ENCODE measurements at regions not wholly inside any gene's neighbourhood (a gene's known extent, or its start where the extent isn't known, plus 50 kb on each side); places are given as distances from the start of the nearest gene placed in this dataset.
"Not testable (repeated sequence)": the region's sequence is repeated elsewhere in the genome, so short reads cannot be mapped to it uniquely, and the experiment has no call there.

DNA sequence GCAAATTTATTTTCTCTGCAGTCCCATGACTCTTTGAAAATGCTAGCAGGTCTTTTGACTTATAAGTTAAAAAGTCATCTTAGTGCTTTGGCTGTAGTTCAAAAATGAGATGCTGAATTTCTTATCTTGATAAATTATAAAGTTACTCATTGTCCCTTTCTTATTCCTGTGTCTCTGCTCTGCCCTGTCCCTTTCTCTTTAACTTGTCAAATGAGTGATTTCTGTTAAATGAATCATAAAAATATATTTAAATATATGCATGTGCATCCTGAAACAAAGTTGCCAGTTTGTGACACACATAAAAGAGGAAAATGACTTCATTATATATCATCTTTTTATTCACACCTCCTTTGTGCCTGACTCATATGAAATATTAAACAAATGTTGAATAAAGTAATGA is 1097.3 kb upstream of the EPHA6 start:
- DNase-seq, result no peak

DNA sequence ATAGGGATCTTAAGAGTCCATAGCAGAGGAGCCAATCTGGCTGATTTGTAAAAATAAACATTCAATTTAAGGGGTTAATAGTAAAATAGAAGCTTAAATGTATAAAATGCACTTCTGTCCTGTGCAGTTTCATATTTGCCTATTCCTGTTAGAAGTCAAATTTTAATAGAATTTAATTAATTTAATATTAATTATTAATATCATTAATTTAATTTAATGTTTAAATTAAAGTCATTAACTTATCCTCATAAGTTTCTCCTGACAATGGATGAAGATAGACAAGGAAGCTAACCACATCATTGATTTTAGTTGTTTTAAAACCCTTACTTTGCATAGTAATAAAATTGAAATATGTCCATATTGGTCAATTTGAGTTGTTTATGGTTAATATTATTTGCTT is 1096.2 kb upstream of the EPHA6 start:
- DNase-seq, result no peak

GRCh38 chr3:95719481-95719880 is 1094.9 kb upstream of the EPHA6 start:
- no peak for DNase-seq

DNA sequence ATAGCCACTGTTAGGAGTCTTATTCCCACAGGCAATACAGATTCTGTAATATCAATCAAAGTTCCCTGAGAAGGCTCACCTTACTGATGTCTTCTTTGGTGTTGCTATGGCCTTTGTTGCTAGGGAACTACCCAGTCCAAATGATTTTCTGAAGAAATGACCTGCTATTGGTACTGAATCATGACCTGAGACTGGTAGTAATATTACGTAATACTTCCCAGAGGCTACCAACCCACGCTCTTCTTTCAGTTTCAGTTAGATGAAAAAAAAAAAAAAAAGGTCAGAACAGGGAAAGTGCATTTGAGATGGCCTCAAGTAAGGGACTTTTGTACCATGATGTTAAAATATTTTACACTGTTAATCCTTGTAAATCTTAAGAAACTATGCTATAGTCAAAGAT is 1092.5 kb upstream of the EPHA6 start:
- no peak for DNase-seq

GRCh38 chr3:95725770-95726169 is 1088.6 kb upstream of the EPHA6 start:
- DNase-seq, result no peak

GRCh38 chr3:95731753-95732152 is 1082.6 kb upstream of the EPHA6 start:
- DNase-seq, result no peak

DNA sequence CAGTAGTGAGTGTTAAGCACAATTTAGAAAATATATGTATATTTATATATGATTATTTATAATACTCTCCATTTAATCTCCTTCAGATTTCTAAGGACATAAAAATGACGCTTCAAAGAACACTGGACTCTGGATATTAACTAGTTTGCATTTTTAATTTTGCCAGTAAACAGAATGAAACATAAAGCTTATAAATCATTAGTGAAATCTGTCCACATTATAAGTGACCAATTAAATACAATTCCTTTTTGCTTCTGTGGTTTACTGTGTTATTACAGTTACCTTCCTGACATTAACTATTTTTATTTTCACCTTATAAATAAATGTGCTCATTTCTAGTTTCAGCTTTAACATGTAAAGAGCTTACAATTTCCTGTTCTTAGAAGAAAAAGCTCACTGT is 1081.1 kb upstream of the EPHA6 start:
- DNase-seq, result no peak

GRCh38 chr3:95738045-95738444 is 1076.3 kb upstream of the EPHA6 start:
- no peak for DNase-seq

DNA sequence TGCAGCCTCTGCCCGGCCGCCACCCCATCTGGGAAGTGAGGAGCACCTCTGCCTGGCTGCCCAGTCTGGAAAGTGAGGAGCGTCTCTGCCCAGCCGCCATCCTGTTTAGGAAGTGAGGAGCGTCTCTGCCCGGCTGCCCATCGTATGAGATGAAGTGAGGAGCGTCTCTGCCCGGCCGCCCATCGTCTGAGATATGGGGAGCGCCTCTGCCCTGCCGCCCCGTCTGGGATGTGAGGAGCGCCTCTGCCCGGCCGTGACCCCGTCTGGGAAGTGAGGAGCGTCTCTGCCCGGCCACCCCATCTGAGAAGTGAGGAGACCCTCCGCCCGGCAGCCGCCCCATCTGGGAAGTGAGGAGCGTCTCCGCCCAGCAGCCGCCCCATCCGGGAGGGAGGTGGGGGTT is 1069.5 kb upstream of the EPHA6 start:
- DNase-seq, result not testable (repeated sequence)

DNA sequence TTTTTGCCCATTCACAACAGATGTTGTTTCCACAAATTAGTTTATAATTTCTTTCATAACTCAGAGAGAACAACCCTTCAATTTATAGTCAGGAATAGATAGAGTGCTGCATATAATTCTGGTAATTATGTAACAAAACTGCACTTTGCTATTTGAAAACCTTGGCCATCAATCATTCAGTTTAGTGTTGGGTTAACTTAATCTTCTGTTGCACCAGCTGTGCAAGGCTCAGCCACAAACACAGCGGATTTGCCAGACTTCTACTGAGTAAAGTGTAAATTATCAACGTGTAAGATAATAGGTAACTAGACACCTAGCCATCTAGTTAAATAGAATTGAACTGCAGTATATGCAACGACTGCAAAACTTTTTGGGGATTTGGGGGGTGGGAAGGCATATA is 1064.3 kb upstream of the EPHA6 start:
- no peak for DNase-seq

DNA sequence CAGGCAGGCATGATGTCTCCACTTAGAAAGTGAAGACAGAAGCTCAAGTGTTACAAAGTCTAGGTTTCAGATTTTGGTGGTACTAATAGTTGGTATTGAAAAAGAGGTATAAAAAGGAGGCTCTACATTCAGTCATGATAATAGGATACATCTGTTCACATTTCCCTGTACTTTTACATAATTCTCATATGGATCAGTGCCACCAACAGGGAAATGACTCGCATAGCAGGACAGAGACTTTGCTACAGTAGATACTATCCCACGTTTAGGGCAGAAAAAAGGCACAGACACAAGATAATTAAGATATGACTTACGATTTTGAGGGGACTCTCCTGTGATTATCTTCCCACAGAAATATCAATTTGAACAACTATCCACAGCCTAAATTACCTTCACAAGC is 1062.9 kb upstream of the EPHA6 start:
- DNase-seq, result no peak

GRCh38 chr3:95752199-95752598 is 1062.2 kb upstream of the EPHA6 start:
- DNase-seq, result no peak

GRCh38 chr3:95758707-95759106 is 1055.7 kb upstream of the EPHA6 start:
- DNase-seq, result no peak

- no peak for DNase-seq
These were observed 1054.6 kb upstream of the EPHA6 start for GRCh38 chr3:95759614-95760301.

- no peak for DNase-seq
These were observed 1038.8 kb upstream of the EPHA6 start for GRCh38 chr3:95775486-95776094.

DNA sequence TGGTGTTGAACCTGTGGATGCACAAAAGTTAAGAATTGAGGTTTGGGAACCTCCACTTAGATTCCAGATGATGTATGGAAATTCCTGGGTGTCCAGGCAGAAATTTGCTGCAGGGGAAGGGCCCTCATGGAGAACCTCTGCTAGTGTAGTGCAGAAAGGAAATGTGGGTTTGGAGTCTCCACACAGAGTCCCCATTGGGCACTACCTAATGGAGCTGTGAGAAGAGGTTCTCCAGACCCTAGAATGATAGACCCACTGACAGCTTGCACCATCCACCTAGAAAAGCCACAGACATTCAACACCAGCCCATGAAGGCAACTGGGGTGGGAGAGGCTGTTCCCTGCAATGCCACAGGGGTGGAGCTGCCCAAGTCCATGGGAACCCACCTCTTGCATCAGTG is 1032.8 kb upstream of the EPHA6 start:
- no peak for DNase-seq

GRCh38 chr3:95789111-95789510 is 1025.3 kb upstream of the EPHA6 start:
- no peak for DNase-seq

GRCh38 chr3:95797081-95797480 is 1017.3 kb upstream of the EPHA6 start:
- DNase-seq, result no peak

DNA sequence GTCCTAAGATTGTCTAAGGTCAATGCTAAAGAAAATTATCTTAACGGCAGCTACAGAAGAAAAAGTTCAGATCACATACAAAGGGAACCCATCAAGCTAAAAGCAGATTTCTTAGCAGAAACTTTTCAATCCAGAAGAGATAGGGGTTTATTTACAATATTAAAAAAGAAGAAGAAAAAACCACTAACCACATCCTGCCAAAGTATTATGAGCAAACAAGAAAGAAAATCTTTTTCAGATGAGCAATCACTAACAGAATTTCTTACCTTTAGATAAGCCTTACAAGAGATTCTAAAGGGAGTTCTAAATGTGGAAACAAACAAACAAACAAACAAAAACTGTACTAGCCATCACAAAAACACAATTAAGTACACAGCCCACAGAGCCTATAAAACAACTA is 1015.8 kb upstream of the EPHA6 start:
- DNase-seq, result no peak

DNA sequence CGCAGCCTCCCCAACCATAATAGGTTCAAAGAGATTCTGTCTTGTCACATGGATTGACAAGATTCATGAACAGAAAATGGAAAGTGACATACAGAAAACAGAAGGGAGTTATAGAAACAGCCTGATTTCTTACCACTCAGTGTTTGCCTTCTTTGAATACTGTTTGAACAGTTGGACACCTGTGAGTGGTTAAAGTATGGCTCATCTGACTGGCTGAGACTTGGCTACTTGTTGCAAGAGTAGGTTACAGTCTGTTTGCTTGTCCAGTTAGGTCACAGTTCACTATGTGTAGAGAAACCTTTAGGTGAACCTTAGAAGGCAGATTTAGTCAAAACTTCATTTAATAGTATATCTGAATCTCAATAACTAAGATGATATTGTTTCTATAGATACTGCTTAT is 1003.9 kb upstream of the EPHA6 start:
- no peak for DNase-seq

GRCh38 chr3:95813244-95813643 is 1001.1 kb upstream of the EPHA6 start:
- no peak for DNase-seq

DNA sequence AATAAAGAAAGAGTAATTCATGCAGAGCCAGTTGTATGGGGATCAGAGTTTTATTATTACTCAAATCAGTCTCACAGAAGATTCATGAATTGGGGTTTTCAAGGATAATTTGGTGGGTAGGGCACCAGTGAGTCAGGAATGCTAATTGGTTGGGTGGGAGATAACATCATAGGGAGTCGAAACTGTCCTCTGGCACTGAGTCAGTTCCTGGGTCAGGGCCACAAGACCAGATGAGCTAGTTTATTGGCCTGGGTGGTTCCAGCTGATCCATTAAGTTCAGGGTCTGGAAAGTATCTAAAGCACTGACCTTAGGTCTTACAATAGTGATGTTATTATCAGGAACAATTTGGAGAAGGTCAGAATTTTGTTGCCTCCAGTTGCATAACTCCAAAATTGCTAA is 998.6 kb upstream of the EPHA6 start:
- DNase-seq, result no peak

DNA sequence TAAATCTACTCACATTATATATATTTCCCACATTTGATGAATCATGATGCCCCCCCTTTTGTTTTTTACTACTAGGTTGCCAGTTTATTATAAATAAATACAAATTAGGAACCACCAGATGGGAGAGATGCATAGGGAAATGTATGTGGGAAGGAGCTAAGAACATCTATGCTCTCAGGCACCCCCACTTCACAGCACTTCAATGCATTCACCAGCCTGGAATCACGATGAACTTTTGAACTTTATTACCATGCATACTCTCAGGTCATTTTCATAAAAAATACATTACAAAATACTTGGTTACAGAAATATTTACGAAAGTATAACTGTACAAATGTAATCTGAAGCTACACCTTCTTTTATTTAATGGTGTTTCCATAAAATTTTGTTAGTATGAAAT is 988.0 kb upstream of the EPHA6 start:
- DNase-seq, result no peak

DNA sequence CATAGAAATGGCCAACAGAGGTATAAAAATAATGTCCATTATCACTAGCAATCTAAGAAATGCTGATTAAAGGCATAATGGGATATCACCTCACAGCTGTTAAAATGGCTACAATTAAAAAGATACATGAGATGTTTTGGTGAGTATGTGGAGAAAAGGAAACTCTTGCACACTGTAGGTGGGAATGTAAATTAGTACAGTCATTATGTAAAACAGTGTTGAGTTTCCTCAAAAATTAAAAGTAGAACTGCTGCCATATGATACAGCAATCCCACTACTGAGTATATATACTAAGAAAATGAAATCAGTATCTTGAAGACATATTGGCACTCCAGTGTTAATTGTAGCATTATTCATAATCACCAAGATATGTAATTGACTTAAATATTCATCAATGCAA is 982.2 kb upstream of the EPHA6 start:
- no peak for DNase-seq

- not testable (repeated sequence) for DNase-seq
These were observed 953.8 kb upstream of the EPHA6 start for GRCh38 chr3:95860628-95861027.

Measured in activated CD8-positive, alpha-beta memory T cell treated with anti-CD3 and anti-CD28 coated beads, Interleukin-2, amount 50 U/mL, for 48 hours (primary cell).